ENCODE measurements at regions not wholly inside any gene's neighbourhood (a gene's known extent, or its start where the extent isn't known, plus 50 kb on each side); places are given as distances from the start of the nearest gene placed in this dataset.
"Not testable (repeated sequence)": the region's sequence is repeated elsewhere in the genome, so short reads cannot be mapped to it uniquely, and the experiment has no call there.

DNA sequence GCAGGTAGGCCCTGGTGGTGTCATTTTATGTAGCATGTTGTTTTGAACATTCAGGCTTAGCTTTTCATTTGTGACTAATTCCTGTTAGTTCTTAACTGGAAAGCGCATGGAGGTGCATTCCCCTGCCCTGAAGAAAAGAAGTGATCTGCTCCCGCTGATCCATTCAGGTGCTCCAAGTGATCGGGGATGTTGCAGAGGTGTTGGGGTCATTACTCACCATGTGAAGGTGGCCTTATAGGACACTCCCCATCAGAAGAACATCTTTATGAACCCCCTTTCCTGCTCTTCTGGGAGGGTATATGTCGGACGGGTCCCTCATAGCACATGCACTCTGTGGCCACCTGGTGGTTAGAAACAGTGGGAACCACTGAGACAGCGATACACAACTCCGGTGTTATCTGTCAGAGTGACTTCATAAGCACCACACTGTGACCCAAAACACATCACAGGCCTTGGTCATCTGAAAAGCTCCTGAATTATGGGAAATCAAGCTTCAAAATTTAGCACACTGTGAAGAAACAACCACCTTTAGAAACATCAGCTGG lies 172.5 kb upstream of the NOTCH2NLA start:
- peak; percentile 43 for DNase-seq

DNA sequence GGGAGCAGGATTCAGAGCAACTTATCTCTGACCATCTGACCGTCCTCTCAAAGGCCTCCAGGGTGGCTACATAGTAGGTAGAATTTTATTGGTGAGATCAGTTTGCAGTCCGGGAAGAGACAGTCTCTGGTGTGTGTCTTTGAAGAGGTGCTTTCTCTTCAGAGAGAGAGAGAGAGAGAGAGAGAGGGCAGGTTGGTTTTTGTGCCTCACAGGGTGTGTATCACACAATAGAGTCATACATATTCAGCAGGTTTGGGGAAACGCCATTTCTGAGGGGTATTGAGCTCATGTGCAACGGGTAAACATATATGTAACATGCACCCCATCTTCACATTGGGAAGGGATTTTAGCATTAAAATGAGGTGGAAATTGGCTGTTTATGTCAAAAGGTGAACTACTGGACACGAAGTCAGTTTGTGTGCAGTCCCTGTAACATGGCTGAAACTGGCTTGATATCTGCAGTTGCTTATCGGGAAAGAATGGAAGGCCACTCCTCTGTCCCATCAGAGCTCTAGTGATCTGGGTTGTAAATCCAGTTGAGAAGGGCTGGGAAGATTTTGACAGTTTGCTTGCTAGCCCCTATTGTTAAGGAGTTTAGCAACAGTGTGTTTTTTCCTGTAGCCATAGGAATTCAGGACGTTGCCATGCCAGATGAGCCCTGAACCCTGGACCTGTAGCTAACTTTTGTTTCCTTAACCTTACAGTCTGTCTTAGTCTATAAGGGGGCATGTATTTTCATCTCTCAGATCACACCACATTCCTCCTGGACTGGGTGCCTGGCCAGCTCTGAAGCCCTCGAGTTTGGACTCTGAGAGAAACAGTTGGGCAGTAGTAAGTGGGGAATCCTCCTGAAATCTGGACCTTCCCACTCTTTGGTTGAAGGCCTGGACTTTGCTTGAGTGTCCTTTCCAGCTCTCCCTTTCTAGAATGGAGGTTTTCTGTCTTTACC lies 171.6 kb upstream of the NOTCH2NLA start:
- DNase-seq, result not testable (repeated sequence)

DNA sequence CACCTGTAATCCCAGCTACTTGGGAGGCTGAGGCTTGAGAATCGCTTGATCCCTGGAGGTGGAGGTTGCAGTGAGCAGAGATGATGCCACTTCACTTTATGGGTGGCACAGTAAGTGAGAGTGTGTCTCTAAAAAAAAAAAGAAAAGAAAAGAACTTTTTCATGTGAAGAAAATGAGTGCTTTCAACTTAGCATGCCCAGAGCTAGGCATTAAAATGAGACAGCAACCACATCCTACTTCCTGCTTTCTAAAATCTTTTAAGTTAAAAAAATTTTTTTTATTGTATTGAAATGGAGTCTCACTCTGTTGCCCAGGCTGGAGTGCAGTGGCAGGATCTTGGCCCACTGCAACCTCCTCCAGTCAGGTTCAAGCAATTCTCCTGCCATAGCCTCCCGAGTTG lies 170.4 kb upstream of the NOTCH2NLA start:
- DNase-seq, result not testable (repeated sequence)

DNA sequence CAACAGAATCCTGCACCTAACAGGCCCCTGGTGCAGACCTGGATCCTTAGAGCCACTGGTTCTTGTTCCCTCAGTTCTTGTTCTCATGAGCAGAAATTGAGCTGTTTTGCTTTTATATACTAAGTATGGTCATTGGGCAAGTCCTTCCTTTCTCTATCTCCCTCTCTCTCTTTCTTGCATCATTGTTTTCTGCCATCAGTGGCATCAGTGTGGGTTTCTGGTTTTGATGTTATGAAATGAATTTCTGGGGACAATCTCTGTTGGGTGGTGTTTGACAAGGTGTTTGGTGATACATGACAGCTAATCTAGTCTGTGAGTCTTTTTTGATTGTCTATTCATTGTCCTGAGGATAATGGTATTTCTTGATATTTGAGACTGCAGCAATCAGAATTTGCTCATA lies 168.0 kb upstream of the NOTCH2NLA start:
- not testable (repeated sequence) for DNase-seq

DNA sequence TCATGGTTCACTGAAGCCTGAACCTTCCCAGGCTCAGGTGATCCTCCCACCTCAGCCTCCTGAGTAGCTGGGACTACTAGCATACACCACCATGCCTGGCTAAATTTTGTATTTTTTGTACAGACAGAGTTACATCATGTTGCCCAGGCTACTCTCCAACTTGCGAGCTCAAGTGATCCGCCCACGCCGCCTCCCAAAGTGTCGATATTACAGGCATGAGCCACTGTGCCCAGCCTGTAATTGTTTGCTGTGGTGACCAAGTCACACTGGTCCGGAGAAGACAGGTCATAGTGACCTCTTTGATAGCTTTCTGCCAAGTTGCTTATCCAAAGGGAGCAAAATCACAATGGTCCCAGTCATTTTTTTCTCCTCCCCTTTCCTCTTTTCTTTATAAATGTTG lies 167.4 kb upstream of the NOTCH2NLA start:
- not testable (repeated sequence) for DNase-seq

DNA sequence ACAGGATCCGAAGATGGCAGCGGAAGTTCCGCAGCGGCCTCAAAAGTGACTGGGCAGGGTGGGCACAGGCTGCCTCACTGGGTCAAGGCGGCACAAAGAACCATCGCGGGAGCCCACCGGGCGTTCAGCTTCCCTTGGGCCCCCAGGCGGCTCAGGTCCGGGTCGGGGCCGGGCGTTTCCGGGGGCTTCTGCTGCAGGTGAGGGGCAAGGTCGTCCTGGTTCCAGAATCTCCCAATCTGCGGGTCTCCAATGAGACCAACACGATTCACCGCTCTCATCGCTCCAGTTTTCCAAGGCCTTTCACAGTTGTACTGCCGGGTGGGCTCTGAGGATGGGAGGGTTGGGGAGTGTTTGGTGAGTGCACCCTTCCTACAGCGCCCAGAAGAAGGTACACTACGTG lies 165.0 kb upstream of the NOTCH2NLA start:
- not testable (repeated sequence) for DNase-seq

DNA sequence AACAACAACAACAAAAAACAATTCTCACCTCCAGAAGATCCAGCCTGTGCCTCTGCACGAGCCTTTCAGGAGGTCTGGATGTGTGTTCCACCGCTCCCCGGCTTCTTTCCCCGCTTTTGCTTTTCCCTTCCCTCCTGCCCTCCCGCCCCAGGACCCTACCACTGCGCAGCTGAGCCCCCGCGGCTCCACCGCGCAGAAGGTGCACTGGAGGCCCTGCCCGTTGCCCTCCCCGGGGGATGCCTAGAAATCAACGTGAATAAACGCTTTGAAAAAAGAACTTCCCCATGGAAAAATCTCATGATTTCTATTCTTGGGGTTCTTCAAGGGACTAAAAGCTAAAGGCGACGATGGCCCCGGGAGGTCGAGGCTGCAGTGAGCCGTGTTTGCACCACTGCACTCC lies 164.3 kb upstream of the NOTCH2NLA start:
- DNase-seq, result not testable (repeated sequence)

DNA sequence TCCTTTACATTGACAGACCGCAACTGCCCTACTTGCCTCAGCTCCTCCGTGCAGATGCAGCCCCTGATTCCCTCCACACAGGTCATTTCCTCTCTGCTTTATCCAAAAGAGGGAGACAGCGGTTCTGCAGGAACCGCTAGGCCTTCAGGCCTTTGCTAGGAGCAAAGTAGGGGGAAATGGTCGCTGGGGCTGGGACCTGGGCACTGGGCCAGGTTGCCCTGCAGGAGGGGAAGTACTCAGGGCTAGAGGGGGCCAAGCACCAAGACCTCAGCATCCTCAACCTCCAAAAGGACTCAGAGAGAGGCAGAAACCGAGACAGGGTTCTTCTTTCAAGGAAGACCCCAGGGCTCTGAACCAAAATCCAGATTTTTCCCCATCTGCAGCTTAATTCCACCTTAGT lies 160.4 kb upstream of the NOTCH2NLA start:
- not testable (repeated sequence) for DNase-seq

DNA sequence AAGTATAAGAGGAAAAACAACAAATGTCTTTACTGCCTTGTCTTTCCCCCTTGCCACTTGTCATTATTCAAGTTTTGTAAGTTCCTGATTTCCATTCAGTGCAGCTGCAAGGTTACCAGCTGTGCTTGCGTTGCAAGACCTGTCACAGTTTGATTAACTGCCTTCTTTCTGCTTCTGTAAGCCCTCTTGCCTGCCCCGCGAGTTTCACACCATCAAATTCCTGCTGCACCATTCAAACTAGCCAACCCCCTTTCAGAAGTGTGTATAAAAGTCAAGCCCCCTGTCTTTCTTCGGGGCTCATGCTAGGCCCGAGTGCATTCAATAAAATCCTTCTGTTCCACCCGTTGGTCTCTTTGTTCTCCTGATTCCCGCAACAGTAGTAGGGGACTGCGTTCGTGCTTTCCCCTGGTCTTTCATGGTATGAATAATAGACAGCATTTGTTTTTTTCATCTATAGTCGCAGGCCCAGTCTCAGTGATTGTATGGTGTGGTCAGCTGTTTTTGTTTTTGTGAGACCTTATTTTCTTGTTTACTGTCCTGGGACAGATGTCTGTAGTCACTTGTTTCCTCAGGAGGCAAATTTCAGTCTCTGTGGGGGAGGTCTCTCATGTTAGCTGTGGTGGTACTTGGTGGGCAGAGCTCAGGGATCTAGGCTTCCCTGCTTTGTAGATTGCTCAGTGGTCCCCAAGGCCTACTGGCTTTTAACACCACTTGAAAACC lies 159.1 kb upstream of the NOTCH2NLA start:
- not testable (repeated sequence) for DNase-seq

DNA sequence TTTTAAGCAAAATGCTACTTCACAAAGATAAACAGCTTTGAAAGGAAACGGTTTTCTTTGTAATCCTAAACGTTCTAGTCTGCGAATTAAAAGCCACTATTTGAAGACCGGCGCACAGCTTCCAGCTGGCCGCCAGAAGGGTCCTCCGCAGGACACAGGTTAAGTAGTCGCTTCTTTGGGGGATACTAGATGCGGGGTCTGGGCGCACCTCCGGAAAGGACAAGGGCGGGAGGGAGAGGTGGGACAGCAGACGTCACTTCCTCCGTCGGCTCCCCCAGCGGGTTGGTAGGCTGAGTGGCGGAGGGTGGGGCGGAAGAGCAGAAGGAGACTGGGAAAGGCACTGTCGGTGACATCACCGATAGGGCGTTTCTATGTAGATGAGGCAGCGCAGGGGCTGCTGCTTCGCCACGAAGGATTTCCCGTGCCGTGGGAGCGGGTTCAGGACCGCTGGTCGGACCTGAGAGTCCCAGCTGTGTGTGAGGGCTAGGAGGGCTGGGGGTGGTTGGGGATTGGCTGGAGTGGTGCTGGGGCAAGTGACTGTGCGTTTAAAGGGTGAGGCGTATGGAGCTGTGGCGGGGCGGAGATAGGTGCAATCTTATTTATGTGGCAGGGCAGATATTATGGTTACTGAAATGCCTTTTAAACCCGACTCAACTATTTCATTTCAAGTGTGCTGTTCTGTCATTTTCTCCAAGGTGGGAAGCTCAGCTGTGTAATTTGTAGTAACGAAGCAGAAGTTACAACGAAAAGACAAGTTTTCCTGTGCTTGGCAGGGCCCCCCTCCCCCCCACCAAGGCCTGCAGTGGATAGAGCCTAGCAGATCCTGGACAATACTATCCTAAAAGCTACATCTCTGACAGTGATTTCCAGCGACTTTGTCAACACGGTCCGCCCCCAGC lies 158.3 kb upstream of the NOTCH2NLA start:
- DNase-seq, result peak; percentile 77

DNA sequence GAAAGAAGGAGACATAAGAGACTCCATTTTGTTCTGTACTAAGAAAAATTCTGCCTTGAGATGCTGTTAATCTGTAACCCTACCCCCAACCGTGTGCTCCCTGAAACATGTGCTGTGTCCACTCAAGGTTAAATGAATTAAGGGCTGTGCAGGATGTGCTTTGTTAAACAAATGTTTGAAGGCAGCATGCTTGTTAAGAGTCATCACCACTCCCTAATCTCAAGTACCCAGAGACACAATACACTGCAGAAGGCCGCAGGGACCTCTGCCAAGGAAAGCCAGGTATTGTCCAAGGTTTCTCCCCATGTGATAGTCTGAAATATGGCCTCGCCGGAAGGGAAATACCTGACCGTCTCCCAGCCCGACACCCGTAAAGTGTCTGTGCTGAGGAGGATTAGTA lies 152.4 kb upstream of the NOTCH2NLA start:
- not testable (repeated sequence) for DNase-seq

DNA sequence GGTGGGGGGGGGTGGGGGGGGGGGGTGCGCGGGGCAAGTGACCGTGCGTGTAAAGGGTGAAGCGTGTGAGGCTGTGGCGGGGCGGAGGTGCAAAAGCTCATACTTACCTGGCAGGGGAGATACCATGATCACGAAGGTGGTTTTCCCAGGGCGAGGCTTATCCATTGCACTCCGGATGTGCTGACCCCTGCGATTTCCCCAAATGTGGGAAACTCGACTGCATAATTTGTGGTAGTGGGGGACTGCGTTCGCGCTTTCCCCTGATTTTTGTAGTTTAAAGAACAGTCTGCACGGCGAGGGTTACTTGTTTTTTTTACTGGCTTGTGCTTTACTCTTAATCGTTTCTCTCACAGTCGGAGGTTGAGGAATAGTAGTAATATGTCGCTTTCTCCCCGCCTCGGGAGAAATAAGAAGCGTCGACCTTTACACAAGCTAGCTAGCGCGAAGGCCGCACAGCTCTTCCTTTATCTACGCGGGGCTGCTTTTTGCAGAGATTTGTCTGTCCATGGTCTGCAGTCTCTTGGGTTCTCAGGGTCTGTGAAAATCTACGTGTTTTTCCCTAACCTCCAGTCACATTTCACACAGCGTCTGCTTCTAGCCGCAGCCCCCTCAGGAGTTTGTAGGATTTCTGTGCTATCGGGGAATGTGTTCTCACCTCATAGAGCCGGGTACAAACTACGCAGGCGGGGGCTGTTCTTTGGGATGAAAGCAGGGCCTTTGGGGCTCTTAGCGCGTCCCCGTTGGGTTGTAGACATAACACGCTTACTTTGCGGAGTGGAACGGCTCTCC lies 148.1 kb upstream of the NOTCH2NLA start:
- DNase-seq, result peak; percentile 69

DNA sequence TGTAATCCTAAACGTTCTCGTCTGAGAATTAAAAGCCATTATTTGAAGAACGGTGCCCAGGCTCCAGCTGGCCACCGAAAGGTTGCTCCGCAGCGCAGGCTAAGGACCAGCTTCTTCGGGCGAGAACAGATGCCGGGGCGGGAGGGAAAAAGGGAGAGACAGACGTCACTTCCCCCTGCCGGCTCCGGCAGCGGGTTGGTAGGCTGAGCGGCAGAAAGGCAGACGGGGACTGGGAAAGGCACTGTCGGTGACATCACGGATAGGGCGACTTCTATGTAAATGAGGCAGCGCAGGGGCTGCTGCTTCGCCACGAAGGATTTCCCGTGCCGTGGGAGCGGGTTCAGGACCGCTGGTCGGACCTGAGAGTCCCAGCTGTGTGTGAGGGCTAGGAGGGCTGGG lies 147.5 kb upstream of the NOTCH2NLA start:
- DNase-seq, result peak; percentile 81

DNA sequence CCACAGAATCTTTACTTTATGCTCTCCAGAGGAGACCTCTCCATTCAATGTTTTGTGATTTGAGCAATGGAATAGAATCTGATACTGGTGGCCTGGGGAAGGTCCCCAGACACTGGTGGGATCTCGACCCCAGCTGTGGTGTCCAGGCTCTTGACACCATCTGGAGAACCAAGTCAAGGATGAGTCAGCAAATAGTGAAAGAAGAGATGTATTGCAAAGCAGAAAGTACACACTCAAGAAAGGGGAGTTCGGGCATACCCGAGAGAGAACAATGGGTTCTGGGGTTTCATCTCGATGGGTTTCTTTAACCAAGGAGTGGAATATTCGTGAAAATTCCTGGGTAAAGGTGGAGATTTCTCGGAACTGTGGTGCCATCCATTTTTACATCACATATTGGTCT lies 146.3 kb upstream of the NOTCH2NLA start:
- not testable (repeated sequence) for DNase-seq

DNA sequence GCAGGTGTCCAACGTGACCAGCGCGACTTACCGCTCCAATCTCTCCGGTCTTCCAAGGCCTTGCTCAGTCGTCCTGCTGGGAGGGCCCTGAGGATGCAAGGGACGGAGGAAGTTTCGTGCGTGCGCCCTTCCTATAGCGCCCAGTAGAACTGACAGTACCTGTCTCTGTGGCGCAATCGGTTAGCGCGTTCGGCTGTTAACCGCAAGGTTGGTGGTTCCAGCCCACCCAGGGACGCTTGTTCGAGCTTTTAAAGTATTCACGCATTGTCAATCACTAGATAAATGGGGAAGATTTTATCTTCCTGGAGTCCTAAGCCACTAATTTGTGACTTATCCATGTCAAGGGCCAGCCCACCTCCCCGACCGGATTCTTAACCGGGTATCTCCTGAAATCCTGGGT lies 141.1 kb upstream of the NOTCH2NLA start:
- DNase-seq, result peak; percentile 63

DNA sequence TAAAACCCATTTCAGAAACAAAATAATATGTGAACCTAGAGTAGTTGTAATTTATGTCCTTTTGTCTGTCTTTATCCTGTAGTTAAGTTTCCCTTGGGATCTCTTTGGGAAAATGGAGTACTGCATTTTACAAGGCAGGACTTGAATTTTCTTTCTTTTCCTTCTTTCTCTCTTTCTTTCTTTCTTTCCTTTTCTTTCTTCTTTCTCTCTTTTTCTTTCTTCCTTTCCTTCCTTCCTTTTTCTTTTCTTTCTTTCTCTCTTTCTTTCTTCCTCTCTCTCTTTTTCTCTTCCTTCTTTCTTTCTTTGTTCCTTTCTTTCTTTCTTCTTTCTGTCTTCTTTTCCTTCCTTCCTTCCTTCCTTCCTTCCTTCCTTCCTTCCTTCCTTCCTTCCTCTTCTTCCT lies 126.6 kb upstream of the NOTCH2NLA start:
- not testable (repeated sequence) for DNase-seq

DNA sequence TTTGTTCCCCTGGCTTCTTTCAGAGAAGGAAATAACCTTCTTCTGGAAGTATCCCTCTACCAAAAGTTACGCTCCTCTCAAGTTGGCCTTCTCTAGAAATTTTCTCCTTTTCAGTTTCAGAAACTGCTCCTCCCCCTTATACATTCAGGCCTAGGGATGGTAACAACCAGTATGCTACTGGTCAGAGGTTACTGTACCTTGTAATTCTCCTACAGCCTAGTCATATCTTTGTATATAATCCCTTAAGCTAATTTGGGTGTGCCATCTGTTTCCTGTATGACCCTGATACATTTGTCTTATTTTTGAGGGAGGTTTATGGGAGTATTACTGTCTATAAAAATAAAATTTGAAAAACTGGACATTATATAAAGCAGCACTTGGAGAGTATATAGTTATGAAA lies 98.0 kb upstream of the NOTCH2NLA start:
- not testable (repeated sequence) for DNase-seq

DNA sequence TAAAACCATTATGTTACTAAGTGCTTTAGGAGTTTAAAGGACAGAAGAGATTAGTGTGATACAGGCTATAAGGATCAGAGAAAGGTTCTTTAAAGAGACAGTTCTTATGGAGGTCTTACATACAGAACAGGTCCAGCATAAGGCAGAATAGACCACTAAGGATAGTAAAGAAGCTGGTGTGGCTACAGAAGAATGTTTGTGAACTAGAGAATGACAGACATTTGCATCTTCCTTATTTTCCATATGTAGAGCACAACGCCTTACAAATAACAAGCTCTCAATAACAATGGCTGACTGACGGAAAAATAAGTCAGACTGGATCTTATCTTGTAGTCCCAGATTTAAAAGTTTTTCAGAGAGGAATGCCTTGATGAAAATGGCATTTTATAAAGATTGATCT lies 95.6 kb upstream of the NOTCH2NLA start:
- DNase-seq, result not testable (repeated sequence)

DNA sequence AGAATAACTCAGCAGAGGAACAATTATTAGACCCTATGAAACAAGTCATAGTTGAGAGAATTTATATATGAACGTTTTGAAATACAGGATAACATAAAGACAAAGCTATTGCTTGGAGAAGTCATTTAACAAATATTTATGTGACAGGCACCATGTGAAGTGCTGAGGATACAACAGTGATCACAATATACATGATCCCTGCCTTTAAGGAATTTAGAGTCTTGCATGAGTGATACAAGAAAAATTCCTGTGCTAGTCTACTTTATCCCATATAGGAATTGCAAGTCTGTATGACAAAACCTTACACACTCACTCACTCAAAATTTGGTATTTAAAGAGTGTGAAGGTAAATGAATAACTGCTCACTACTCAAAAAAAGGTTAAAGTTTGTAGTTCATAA lies 94.5 kb upstream of the NOTCH2NLA start:
- not testable (repeated sequence) for DNase-seq

DNA sequence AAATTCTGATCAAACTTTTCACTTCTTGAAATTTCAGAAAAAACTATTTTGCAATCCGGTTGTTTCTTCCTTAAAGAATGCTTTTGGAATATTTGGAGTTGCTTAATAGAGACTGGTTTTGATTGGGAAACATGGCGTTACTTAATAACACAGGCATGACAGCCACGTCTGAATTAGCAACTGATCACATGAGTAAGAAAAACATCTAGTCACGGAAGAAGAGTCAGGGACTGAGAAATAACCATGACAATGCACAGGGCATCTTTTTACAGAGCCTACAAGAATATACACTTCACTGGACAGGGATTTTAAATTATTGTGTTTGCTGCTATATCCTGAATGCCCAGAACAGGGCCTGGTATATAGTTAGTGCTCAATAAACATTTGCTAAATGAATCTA lies 94.1 kb upstream of the NOTCH2NLA start:
- not testable (repeated sequence) for DNase-seq

DNA sequence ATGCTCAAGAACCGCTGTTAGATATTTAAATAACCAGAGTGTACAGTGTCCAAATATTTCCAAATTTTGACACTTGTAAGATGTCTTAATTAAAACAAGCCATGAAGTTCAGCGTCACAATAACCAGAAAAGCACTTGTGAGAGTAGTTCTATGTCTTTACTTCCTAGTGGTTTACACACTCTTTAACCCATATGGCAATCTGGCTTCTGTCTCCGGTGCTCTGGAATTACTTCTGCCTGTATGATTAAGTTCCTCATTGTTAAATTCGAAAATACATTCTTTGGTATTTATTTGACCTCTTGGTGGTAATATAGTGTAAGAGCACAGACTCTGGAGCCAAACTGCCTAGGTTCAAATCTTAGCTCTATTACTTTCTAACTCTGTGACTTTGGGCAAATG lies 89.9 kb upstream of the NOTCH2NLA start:
- DNase-seq, result not testable (repeated sequence)

DNA sequence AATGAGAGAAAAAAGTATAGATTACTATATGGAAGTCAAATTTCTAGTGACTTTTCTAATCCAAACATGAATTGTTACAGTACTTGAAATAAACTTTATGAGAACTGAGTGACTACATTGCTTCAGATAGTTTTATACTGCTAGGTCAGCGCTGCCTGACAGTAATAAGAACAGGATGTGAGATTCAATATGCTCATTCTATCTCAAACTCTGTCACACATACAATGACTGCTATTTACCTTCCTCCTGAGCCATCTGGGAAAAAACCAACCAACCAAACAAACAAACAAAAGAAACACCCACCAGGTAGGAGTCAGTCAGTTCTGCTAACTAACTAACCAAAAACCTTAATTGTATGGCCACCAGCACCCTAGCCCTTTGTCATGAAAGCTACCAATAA lies 89.0 kb upstream of the NOTCH2NLA start:
- DNase-seq, result not testable (repeated sequence)

Data from activated T-cell treated with anti-CD3 and anti-CD28 coated beads, Interleukin-2, amount 50 U/mL, for 1 hour (primary cell).